HG03159 (cell line): ENCODE measurements at regions not wholly inside any gene's neighbourhood (a gene's known extent, or its start where the extent isn't known, plus 50 kb on each side); places are given as distances from the start of the nearest gene placed in this dataset.
"Not testable (repeated sequence)": the region's sequence is repeated elsewhere in the genome, so short reads cannot be mapped to it uniquely, and the experiment has no call there.

Source experiments
- ATAC-seq: cut with Tn5 transposase; IDR thresholded peaks from one replicate; pipeline ENCODE4 v1.9.1; 2021; ENCODE audit warnings: mild to moderate bottlenecking, moderate library complexity; ENCODE audit not compliant: unreplicated experiment

GRCh38 chr10:59460601-59461000 lies 98.3 kb upstream of the FAM13C start:
- no peak for ATAC-seq

GRCh38 chr10:59456199-59456598 lies 93.8 kb upstream of the FAM13C start:
- no peak for ATAC-seq

GRCh38 chr10:59454171-59454919 lies 92.0 kb upstream of the FAM13C start:
- no peak for ATAC-seq

GRCh38 chr10:59448616-59449015 lies 86.3 kb upstream of the FAM13C start:
- ATAC-seq: no peak

- ATAC-seq: no peak
These were observed 73.4 kb upstream of the FAM13C start for GRCh38 chr10:59435707-59436106.

GRCh38 chr10:59434463-59435321 lies 72.3 kb upstream of the FAM13C start:
- ATAC-seq: no peak

GRCh38 chr10:59433720-59434428 lies 71.5 kb upstream of the FAM13C start:
- no peak for ATAC-seq

- ATAC-seq: no peak
These were observed 70.0 kb upstream of the FAM13C start for GRCh38 chr10:59432207-59432900.

GRCh38 chr10:59413795-59414194 lies 51.4 kb upstream of the FAM13C start:
- not testable (repeated sequence) for ATAC-seq
